ENCODE measurements at regions not wholly inside any gene's neighbourhood (a gene's known extent, or its start where the extent isn't known, plus 50 kb on each side); places are given as distances from the start of the nearest gene placed in this dataset.

GRCh38 chr4:123955167-123955800 is 558.7 kb downstream of the SPRY1 start:
- TF ChIP-seq CTCF (IDR thresholded peaks at IDR 0.05; ENCODE audit: insufficient read depth, low read depth, low read length) (no peak), EZH2 (IDR thresholded peaks at IDR 0.05; ENCODE audit: insufficient read depth, low read length) (no peak)
